HFFc6 (cell line): ENCODE measurements at regions not wholly inside any gene's neighbourhood (a gene's known extent, or its start where the extent isn't known, plus 50 kb on each side); places are given as distances from the start of the nearest gene placed in this dataset.

Source experiments
- DNase-seq: peaks from one replicate; pipeline ENCODE4 v3.0.0-alpha.2; 2018
- H3K27ac Mint-ChIP-seq: 2 replicates; pipeline ENCODE4 v1.8.0; 2020; ENCODE audit warnings: mild to moderate bottlenecking, mixed read lengths
- H3K27me3 Mint-ChIP-seq: 2 replicates; pipeline ENCODE4 v1.8.0; 2021; ENCODE audit warnings: mild to moderate bottlenecking, moderate library complexity, mixed read lengths; ENCODE audit not compliant: insufficient read depth
- H3K36me3 Mint-ChIP-seq: 2 replicates; pipeline ENCODE4 v1.8.0; 2021; ENCODE audit warnings: low read depth, mixed read lengths
- H3K4me1 Mint-ChIP-seq: 2 replicates; pipeline ENCODE4 v1.8.0; 2020; ENCODE audit warnings: low read depth, mixed read lengths
- H3K4me3 Mint-ChIP-seq: 2 replicates; pipeline ENCODE4 v1.8.0; 2020; ENCODE audit warnings: mild to moderate bottlenecking, moderate library complexity, mixed read lengths
- H3K9me3 Mint-ChIP-seq: 2 replicates; pipeline ENCODE4 v1.8.0; 2020; ENCODE audit warnings: mild to moderate bottlenecking, mixed read lengths
- TF ChIP-seq, protein P1 (sequence below): fragments of 200-600 bp; sonication (generic); IDR thresholded peaks from 2 replicates; pipeline ENCODE4 v1.5.0; 2021; ENCODE audit warnings: antibody characterized with exemption, mild to moderate bottlenecking

DNA sequence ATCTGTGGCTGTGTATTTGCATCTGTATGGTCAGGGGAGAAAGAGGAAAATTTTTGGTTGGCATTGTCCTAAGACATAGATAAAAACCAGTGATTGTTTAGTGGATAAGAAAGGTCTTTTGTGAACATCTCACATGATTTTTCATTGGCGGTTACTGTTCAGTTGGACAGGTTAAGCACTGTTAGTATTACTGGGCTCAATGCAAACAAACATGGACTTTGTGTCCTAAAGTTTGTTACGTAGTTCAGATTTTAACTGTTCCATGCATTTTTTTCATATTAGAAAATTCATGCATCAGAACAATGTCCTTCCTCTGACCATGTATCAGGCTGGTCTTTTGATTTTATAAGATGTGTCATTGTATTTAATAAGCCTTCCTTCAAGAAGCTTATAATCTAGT is 368.0 kb downstream of the MEIS1 start:
- TF ChIP-seq, protein P1, sequence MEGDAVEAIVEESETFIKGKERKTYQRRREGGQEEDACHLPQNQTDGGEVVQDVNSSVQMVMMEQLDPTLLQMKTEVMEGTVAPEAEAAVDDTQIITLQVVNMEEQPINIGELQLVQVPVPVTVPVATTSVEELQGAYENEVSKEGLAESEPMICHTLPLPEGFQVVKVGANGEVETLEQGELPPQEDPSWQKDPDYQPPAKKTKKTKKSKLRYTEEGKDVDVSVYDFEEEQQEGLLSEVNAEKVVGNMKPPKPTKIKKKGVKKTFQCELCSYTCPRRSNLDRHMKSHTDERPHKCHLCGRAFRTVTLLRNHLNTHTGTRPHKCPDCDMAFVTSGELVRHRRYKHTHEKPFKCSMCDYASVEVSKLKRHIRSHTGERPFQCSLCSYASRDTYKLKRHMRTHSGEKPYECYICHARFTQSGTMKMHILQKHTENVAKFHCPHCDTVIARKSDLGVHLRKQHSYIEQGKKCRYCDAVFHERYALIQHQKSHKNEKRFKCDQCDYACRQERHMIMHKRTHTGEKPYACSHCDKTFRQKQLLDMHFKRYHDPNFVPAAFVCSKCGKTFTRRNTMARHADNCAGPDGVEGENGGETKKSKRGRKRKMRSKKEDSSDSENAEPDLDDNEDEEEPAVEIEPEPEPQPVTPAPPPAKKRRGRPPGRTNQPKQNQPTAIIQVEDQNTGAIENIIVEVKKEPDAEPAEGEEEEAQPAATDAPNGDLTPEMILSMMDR: no peak
- peaks cover 20% of the 10 kb centered on the region for H3K4me1 Mint-ChIP-seq

DNA sequence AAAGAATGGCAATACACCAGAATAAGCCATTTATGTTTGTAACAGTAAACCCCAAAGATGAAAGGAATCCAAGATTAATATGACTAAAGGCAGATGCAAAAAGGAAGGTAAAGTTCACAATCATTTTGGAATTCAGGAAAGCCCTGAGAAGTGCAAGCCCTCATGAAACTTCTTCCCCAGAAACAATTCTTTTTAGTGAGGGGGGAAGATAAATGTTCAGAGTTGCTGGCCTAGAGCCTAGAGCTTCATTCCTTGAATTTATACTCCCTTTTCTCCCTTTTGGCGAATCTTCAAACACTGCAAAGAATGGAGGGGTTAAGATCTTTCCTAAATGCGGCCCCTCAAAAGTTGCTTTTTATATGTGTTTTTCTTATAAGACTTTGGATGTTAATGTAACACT is 368.8 kb downstream of the MEIS1 start:
- Mint-ChIP-seq H3K27ac (no peak overlapping the region), H3K27me3 (no peaks in the 10 kb centered on the region; the same call in none of the 2 replicates), H3K4me1 (peaks cover 20% of the 10 kb centered on the region), H3K9me3 (no peaks in the 10 kb centered on the region), H3K4me3 (no peak overlapping the region), H3K36me3 (no peaks in the 10 kb centered on the region)
- peak; percentile 4 for DNase-seq
- TF ChIP-seq, protein P1: no peak

More for the DNA sequence above, 368.0 kb downstream of the MEIS1 start:
- no peaks in the 10 kb centered on the region for H3K9me3 Mint-ChIP-seq
- no peaks in the 10 kb centered on the region; the same call in none of the 2 replicates for H3K27me3 Mint-ChIP-seq
- H3K4me3 Mint-ChIP-seq: no peak overlapping the region
- H3K36me3 Mint-ChIP-seq: no peaks in the 10 kb centered on the region
- H3K27ac Mint-ChIP-seq: no peak overlapping the region
- no peak for DNase-seq

DNA sequence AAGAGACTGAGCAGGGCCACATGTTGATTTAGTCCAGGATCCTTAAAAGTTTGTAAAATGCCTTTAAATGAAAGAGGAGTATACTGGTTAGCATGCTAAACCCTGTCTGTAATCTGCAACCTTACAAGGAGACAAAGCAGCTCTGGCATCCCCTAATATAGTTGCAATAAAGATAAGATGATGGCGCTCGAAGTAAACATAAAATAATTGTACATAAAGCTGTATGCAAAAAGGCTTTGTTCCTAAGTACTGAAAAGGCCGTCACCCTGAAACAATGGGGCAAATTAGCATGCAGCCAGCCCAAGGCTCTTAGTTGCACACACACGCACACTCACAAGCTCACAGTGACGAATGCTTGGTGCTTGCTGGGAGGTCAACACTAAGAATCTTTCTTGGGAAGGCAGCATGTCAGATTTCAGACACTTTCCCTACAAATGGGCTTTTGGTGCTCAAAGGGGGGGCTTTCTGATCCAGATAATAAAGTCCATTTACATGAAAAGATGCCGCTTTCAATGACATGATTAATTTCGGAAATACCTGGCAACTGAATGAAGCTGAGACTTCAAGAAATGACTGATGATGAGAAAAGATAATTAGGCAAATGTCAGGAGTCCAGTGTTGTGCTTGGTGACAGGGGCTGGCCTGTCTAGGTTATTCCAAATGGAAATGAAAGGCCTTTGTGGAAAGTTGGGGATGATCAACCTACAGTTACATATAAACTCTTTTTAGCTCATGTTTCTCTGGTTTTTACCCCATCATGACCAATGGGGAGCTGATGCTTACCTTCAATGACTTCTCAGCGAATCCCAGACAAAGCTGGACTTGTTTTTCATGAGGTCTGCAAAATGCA is 370.3 kb downstream of the MEIS1 start:
- no peak for DNase-seq
- no peaks in the 10 kb centered on the region for H3K9me3 Mint-ChIP-seq
- peaks cover 26% of the 10 kb centered on the region for H3K4me1 Mint-ChIP-seq
- TF ChIP-seq, protein P1: no peak
- H3K4me3 Mint-ChIP-seq: no peak overlapping the region
- H3K36me3 Mint-ChIP-seq: no peaks in the 10 kb centered on the region
- H3K27ac Mint-ChIP-seq: no peak overlapping the region
- H3K27me3 Mint-ChIP-seq: no peaks in the 10 kb centered on the region; the same call in none of the 2 replicates

DNA sequence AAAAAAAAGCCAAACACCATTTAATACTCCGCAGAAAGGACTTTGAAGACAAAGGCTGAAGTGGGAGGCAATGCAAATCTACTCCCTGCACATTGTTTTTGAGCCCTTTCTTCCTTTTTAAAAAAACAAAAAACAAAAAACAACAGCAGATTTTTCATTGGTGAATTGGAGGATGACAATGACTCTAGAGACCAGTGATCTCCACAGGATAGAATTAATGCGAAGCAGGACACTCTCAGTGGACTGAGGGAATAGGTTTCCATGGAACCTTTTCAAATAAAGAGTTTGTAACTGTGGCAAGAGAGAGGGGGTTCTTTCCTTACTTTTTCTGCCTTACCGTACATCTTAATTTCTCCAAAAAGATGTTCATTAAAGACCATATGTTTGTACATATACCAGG is 371.0 kb downstream of the MEIS1 start:
- Mint-ChIP-seq H3K9me3 (no peaks in the 10 kb centered on the region), H3K4me3 (no peak overlapping the region), H3K27ac (no peak overlapping the region), H3K27me3 (no peaks in the 10 kb centered on the region; the same call in 1 of the 2 replicates), H3K4me1 (peaks cover 26% of the 10 kb centered on the region), H3K36me3 (no peaks in the 10 kb centered on the region)
- DNase-seq: no peak
- TF ChIP-seq, protein P1: no peak

DNA sequence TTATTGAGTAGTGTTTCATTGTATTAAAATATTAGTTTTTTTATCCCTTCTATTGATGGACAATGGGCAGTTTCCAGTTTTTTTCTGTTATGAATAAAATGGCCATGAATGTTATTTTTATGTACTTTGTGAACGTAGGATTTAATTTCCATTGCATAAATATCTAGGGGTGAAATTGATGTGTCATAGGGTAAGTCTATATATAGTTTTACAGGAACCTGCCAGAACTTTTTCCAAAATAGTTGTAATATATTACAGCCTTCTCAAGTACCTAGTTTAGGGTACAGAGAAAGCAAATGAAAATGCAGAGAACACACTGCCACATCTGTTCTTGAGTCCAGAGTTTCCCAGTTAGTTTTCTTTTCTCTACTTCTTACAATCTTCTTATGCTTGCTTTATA is 378.6 kb downstream of the MEIS1 start:
- TF ChIP-seq, protein P1: no peak
- H3K4me1 Mint-ChIP-seq: peaks cover 22% of the 10 kb centered on the region
- no peaks in the 10 kb centered on the region for H3K27me3 Mint-ChIP-seq
- DNase-seq: no peak
- H3K27ac Mint-ChIP-seq: peak overlapping the region; percentile 52
- H3K36me3 Mint-ChIP-seq: peaks cover 4% of the 10 kb centered on the region
- peak overlapping the region; percentile 42 for H3K4me3 Mint-ChIP-seq
- H3K9me3 Mint-ChIP-seq: 0 out of 2 replicates have a peak, but pooled peaks cover under 1% of the 10 kb centered on the region
